ENCODE measurements at regions not wholly inside any gene's neighbourhood (a gene's known extent, or its start where the extent isn't known, plus 50 kb on each side); places are given as distances from the start of the nearest gene placed in this dataset.
A peak's percentile ranks its signal among the peaks of the same experiment; 100 is the strongest.

DNA sequence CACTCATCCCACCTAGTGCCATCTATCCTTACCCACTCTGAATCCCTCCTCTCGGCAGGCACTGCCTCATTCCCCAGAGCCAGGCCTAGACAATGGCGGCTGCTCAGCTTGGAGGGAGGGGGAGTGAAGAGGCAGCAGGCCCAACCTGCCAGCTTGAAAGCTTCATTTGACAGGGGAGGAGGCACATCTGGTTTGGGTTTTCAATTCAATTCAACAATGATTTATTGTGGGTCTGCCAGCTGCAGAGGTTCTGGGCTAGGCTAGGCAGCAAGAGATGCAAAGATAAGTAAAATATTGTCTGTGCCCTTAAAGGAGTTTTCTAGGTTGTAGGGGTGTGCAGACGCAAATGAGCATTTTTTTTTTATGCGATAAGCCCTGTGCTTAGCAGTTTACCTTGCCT lies 58.5 kb downstream of the RTL9 start:
- Histone ChIP-seq H3K9me3 (ENCODE audit: control insufficient read depth, insufficient read depth, low read length) (no peaks in the 10 kb centered on the region), H3K27ac (ENCODE audit: low read depth, low read length) (no peak overlapping the region), H3K27me3 (ENCODE audit: control insufficient read depth, insufficient read depth, low read length) (no peaks in the 10 kb centered on the region), H3K4me3 (ENCODE audit: low read depth, low read length) (no peak overlapping the region)
- no peak for DNase-seq (ENCODE audit: low read depth, low spot score)
- ChIA-PET CTCF (interaction anchor here (0.8 to 14.3 kb wide), 6 partner anchors 10 to 526 kb away, joined by 3 to 464 read pairs (median 12); no protein-coding TSS in a partner anchor), POLR2A (no interaction called here)
- TF ChIP-seq, protein P1, sequence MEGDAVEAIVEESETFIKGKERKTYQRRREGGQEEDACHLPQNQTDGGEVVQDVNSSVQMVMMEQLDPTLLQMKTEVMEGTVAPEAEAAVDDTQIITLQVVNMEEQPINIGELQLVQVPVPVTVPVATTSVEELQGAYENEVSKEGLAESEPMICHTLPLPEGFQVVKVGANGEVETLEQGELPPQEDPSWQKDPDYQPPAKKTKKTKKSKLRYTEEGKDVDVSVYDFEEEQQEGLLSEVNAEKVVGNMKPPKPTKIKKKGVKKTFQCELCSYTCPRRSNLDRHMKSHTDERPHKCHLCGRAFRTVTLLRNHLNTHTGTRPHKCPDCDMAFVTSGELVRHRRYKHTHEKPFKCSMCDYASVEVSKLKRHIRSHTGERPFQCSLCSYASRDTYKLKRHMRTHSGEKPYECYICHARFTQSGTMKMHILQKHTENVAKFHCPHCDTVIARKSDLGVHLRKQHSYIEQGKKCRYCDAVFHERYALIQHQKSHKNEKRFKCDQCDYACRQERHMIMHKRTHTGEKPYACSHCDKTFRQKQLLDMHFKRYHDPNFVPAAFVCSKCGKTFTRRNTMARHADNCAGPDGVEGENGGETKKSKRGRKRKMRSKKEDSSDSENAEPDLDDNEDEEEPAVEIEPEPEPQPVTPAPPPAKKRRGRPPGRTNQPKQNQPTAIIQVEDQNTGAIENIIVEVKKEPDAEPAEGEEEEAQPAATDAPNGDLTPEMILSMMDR (IDR thresholded peaks at IDR 0.05; ENCODE audit: low read depth, low read length), result no peak

DNA sequence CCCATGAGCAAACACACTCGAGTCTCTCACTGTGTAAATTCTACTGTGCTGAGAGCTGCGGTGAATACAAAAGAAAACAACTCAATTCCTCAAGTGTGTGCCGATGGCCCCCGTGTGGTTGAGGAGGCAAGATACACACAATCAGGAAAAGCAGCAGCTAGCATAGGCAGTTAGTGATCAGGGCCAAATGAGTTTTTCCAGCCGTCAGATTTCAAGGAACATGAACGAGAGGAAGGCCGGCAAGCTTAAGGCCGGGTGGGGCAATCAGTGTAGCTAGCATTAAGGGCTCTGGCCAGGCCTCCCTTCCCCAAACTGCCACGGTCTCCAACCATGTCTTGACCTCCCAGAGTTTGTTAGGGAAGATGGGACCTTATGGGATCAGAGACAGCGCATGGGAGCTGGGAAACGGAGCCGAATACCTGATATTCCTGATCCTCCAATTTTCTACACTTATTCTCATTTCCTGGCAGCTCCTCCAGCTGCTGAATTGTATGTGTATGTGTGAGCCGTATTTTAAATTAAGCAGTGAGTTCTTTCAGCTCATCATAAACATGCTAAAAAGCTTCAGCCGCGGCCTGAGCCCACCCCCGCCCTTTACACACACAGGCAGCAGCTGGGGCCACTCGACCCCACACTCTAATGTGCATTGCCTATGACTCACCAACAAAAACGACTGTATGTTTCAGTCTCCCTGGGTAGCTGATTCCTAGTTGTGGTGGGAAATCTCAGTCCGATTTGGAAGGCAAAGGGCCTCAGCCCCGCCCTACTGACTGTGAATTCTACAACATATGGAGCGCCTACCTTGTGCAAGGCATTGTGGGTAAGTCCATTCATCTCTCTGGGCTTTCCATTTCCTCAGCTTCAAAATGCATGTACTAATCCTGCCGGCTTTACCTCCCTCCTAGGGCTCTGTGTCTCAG lies 59.9 kb downstream of the RTL9 start:
- Histone ChIP-seq H3K9me3 (ENCODE audit: control insufficient read depth, insufficient read depth, low read length) (no peaks in the 10 kb centered on the region), H3K4me3 (ENCODE audit: low read depth, low read length) (peak overlapping the region; percentile 24), H3K27ac (ENCODE audit: low read depth, low read length) (peak overlapping the region; percentile 74), H3K27me3 (ENCODE audit: control insufficient read depth, insufficient read depth, low read length) (no peaks in the 10 kb centered on the region)
- CTCF ChIA-PET, result interaction anchor here (0.6 to 14.3 kb wide), 15 partner anchors 8 to 528 kb away, joined by 3 to 464 read pairs (median 4); no protein-coding TSS in a partner anchor
- DNase-seq (ENCODE audit: low read depth, low spot score), result peak; percentile 66
- TF ChIP-seq, protein P1 (IDR thresholded peaks at IDR 0.05; ENCODE audit: low read depth, low read length), result peak; percentile 66
- POLR2A ChIA-PET, result interaction anchor here (0.6 to 1.5 kb wide), 11 partner anchors 9 to 591 kb away, joined by 3 to 4 read pairs (median 3); partner anchors contain the start of gene TMEM164

DNA sequence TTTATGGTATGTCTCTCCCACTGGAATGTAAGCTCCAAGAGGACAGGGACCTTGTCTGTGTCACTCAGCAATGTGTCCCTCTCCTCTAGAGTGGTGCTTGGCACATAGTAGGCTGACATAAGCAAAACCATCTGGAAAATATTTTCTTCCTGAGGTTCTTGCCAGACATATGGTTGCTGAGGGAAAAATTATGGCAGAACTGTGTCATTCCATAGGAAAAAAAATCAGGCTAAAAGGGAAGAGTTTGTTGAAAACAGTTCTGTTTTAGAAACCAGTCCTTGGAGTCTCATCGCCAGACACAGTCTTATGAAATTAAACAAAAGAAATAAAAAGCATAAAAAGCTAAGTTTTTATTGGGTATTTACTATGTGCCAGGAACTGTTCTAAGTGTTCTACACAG lies 60.9 kb downstream of the RTL9 start:
- CTCF ChIA-PET, result interaction anchor here (0.6 to 14.3 kb wide), 5 partner anchors 11 to 303 kb away, joined by 3 to 464 read pairs (median 4); no protein-coding TSS in a partner anchor
- TF ChIP-seq, protein P1 (IDR thresholded peaks at IDR 0.05; ENCODE audit: low read depth, low read length), result no peak
- Histone ChIP-seq H3K4me3 (ENCODE audit: low read depth, low read length) (no peak overlapping the region), H3K9me3 (ENCODE audit: control insufficient read depth, insufficient read depth, low read length) (no peaks in the 10 kb centered on the region), H3K27me3 (ENCODE audit: control insufficient read depth, insufficient read depth, low read length) (no peaks in the 10 kb centered on the region), H3K27ac (ENCODE audit: low read depth, low read length) (no peak overlapping the region)
- POLR2A ChIA-PET, result interaction anchor here (0.8 to 1.5 kb wide), 4 partner anchors 26 to 592 kb away, joined by 3 to 4 read pairs (median 3); partner anchors contain the start of gene TMEM164
- no peak for DNase-seq (ENCODE audit: low read depth, low spot score)

- Histone ChIP-seq H3K4me3 (ENCODE audit: low read depth, low read length) (no peak overlapping the region), H3K9me3 (ENCODE audit: control insufficient read depth, insufficient read depth, low read length) (no peaks in the 10 kb centered on the region), H3K27me3 (ENCODE audit: control insufficient read depth, insufficient read depth, low read length) (no peaks in the 10 kb centered on the region), H3K27ac (ENCODE audit: low read depth, low read length) (no peak overlapping the region)
- CTCF ChIA-PET, result interaction anchor here (0.6 to 14.3 kb wide), 3 partner anchors 12 to 275 kb away, joined by 3 to 464 read pairs (median 49); no protein-coding TSS in a partner anchor
- TF ChIP-seq, protein P1 (IDR thresholded peaks at IDR 0.05; ENCODE audit: low read depth, low read length), result peak; percentile 35; the same call in 1 of the 2 replicates
- no peak for DNase-seq (ENCODE audit: low read depth, low spot score)
- POLR2A ChIA-PET, result no interaction called here
Measured at GRCh38 chrX:110420771-110421499, 62.3 kb downstream of the RTL9 start.
